GM13977 (cell line): ENCODE measurements at regions not wholly inside any gene's neighbourhood (a gene's known extent, or its start where the extent isn't known, plus 50 kb on each side); places are given as distances from the start of the nearest gene placed in this dataset.

Experiments used
- DNase-seq: peaks from one replicate; pipeline ENCODE4 v3.0.0; 2012; ENCODE audit warnings: low spot score
- in situ Hi-C: fragments of 300-500 bp; cut with MboI; formaldehyde crosslinking; loops from one replicate; pipeline ENCODE4 v1.12.0; 2022; ENCODE audit warnings: low sequenced_read_pairs, low pct_unique_long_range_greater_than_20kb, mixed read lengths, inconsistent platforms; ENCODE audit not compliant: unreplicated experiment
- TF ChIP-seq, protein P1 (sequence below): IDR thresholded peaks from 2 replicates; pipeline ENCODE4 v1.5.1; 2012; ENCODE audit warnings: mild to moderate bottlenecking, control low read depth; ENCODE audit not compliant: insufficient read depth; ENCODE audit errors: extremely low read depth, missing control alignments

DNA sequence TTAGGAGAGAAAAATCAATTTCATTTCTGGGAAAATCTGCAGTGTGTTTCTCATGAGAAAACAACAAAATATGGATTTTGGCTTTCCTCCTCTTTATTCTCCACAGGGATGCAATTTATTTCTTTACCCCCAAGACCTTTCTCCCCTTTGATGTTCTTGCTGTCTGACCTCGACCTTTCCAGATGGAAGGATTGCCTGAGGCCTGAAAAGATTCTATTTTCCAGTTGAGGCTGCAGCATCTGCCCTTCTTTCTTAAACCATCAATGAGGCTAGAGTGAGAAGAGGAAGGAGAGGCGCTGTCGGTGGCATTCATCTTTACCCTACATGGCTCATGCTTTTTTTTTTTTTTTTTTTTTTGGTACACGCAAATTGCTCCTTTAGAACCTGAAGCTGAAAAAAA, 344.2 kb upstream of the BTBD3 start:
- DNase-seq: no peak

DNA sequence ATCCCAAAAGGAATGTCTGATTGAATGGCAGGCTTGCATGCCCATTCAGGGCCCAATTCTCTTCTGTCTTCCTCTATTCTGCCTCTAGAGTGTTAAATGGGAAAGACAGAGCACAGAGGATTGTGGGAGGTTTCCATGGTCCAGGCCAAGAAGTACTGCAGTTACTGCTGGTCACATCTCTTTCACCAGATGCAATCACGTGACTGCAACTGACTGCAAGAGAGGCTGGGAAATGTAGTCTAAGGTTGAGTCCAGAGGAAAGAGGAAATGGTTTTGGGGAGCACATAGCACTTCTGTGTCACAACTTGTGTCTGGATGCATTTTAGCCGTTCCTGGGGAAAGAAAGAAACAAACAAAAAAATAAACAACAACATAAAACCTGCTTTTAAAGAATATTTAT, 336.4 kb upstream of the BTBD3 start:
- TF ChIP-seq, protein P1, sequence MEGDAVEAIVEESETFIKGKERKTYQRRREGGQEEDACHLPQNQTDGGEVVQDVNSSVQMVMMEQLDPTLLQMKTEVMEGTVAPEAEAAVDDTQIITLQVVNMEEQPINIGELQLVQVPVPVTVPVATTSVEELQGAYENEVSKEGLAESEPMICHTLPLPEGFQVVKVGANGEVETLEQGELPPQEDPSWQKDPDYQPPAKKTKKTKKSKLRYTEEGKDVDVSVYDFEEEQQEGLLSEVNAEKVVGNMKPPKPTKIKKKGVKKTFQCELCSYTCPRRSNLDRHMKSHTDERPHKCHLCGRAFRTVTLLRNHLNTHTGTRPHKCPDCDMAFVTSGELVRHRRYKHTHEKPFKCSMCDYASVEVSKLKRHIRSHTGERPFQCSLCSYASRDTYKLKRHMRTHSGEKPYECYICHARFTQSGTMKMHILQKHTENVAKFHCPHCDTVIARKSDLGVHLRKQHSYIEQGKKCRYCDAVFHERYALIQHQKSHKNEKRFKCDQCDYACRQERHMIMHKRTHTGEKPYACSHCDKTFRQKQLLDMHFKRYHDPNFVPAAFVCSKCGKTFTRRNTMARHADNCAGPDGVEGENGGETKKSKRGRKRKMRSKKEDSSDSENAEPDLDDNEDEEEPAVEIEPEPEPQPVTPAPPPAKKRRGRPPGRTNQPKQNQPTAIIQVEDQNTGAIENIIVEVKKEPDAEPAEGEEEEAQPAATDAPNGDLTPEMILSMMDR: no peak
- in situ Hi-C loops: no loop called here
- DNase-seq: no peak

More for the DNA sequence above, 344.2 kb upstream of the BTBD3 start:
- TF ChIP-seq, protein P1: no peak
- in situ Hi-C loops: no loop called here

DNA sequence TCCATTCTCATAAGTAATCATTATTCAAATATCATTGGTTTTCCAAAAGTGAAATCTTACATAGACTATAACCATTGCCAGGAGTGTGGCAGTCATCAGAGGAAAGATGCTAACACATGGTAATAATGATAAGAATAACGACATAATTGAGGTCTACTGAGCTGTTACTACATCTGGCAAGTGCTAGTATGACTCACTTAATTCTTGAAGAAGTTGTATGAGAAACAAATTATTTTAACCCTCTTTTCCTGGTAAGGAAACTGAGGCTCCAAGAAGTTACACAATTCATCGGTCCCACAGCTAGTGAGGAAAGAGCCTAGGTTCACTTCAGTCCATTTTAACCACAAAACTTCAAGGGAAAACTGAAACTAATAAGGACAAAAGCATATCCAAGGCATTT, 335.6 kb upstream of the BTBD3 start:
- no peak for DNase-seq

DNA sequence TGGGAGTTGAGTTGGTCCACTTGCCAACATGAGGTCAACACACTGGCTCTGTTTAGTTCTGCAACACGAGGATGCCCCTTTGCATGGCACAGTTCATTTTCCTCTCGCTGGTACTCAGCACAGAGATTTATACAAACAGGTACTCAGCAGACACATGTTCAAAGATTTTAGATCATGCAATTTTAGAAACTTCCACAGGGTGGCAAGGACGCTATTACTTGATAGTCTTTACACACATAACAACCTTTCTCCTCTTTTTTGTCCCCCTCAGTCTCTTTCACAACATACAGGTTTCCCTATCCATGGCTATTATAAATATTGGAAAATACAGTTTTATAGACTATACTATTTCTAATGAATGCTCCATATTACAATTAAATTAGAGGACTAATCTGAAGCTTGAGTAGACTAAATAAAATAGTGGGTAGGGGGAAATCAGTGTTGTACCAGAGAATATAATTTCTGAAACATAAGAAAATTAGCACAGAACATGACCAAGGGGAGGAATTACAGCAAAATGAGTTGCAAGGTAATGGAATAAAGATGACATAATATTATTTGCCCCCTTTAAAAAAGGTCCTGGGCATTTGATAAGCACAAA, 331.8 kb upstream of the BTBD3 start:
- no peak for DNase-seq
- in situ Hi-C loops: no loop called here
- TF ChIP-seq, protein P1: no peak

More for the DNA sequence above, 335.6 kb upstream of the BTBD3 start:
- TF ChIP-seq, protein P1: no peak
- in situ Hi-C loops: no loop called here

DNA sequence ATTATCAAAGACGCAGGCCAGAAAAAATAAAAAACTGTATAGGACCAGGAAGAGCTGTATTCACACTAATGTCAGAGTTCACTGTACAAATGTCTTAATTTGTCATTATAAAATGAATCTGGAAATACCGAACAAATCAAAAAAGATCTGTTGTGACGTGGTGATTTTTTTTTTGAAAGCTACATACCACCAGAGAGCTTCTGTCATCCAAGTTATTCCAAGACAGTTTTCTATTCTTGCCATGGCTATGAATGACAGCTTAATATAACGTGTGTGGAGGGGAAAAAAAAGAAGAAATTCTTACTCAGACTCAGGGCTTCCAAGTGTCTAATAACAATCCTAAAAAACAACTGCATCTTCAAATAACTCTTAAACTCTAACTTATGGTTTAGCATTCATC, 328.8 kb upstream of the BTBD3 start:
- in situ Hi-C loops: no loop called here
- no peak for DNase-seq
- TF ChIP-seq, protein P1: no peak

DNA sequence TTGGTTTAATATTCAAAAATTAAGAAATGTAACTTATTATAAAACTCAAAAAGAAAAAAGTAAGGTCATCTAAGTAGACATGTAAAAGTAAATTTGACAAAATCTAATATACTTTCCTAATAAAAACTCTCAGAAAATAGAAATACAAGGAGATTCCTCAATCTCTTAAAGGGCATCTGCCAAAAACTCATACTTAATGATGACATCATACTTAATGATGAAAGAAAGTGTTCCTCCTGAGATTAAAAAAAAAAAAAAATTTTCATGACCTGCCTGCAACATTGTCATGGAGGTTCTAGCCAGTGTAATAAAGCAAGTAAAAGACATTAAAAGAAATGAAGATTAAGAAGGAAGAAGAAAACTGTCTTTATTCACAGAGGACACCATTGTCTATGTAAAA, 325.7 kb upstream of the BTBD3 start:
- in situ Hi-C loops: no loop called here
- no peak for DNase-seq
- TF ChIP-seq, protein P1: no peak
